WTC11 (cell line): ENCODE measurements at regions not wholly inside any gene's neighbourhood (a gene's known extent, or its start where the extent isn't known, plus 50 kb on each side); places are given as distances from the start of the nearest gene placed in this dataset.

Experiments used
- ATAC-seq: fragments of 200-7000 bp; cut with Tn5 transposase; 2 replicates; pipeline ENCODE4 v1.10.0; 2021; ENCODE audit warnings: mild to moderate bottlenecking, moderate library complexity
- CTCF ChIA-PET: fragments of 300-600 bp; sonication (Branson Sonifier 250); formaldehyde crosslinking; loops from one replicate; lab custom pipeline; 2021; ENCODE audit warnings: antibody characterized with exemption; lab: Charles Lee
- POLR2A ChIA-PET: fragments of 350-600 bp; sonication (Branson Sonifier 250); formaldehyde crosslinking; loops from one replicate; lab custom pipeline; 2021; ENCODE audit warnings: antibody characterized with exemption; lab: Charles Lee
- DNase-seq: peaks from one replicate; pipeline ENCODE4 v3.0.0; 2021; ENCODE audit warnings: low spot score
- H3K27ac Mint-ChIP-seq: 2 replicates; pipeline ENCODE4 v1.8.0; 2021; ENCODE audit warnings: mixed read lengths
- H3K27me3 Mint-ChIP-seq: 2 replicates; pipeline ENCODE4 v1.8.0; 2021; ENCODE audit warnings: low read depth, mild to moderate bottlenecking, moderate library complexity, mixed read lengths
- H3K36me3 Mint-ChIP-seq: 2 replicates; pipeline ENCODE4 v1.8.0; 2021; ENCODE audit warnings: mixed read lengths
- H3K4me1 Mint-ChIP-seq: 2 replicates; pipeline ENCODE4 v1.8.0; 2022; ENCODE audit warnings: mixed read lengths
- H3K4me3 Mint-ChIP-seq: 2 replicates; pipeline ENCODE4 v1.8.0; 2021; ENCODE audit warnings: mild to moderate bottlenecking, moderate library complexity, mixed read lengths
- H3K9me3 Mint-ChIP-seq: 2 replicates; pipeline ENCODE4 v1.8.0; 2021; ENCODE audit warnings: mixed read lengths
- ATF2 ChIP-seq: sonication (generic); formaldehyde crosslinking; IDR thresholded peaks from 2 replicates; pipeline ENCODE4 v1.8.1; 2022; ENCODE audit warnings: low read depth, missing genetic modification reagents, borderline replicate concordance
- ELF4 ChIP-seq: sonication (generic); formaldehyde crosslinking; IDR thresholded peaks from 2 replicates; pipeline ENCODE4 v1.8.1; 2022; ENCODE audit warnings: low read depth, mild to moderate bottlenecking, moderate library complexity, missing genetic modification reagents
- FOXP1 ChIP-seq: sonication (generic); formaldehyde crosslinking; IDR thresholded peaks from 2 replicates; pipeline ENCODE4 v1.8.0; 2022; ENCODE audit warnings: missing genetic modification reagents, mild to moderate bottlenecking, moderate library complexity, borderline replicate concordance
- GTF2I ChIP-seq: fragments of 250-450 bp; sonication (Bioruptor Pico); conservative IDR thresholded peaks from 2 replicates; pipeline ENCODE4 v1.4.0; 2021; ENCODE audit warnings: mild to moderate bottlenecking
- IRF1 ChIP-seq: sonication (generic); formaldehyde crosslinking; IDR thresholded peaks from 2 replicates; pipeline ENCODE4 v1.8.0; 2023; ENCODE audit warnings: missing genetic modification reagents
- KAT7 ChIP-seq: sonication (generic); formaldehyde crosslinking; IDR thresholded peaks from 2 replicates; pipeline ENCODE4 v1.8.1; 2023; ENCODE audit warnings: missing genetic modification reagents, mild to moderate bottlenecking, borderline replicate concordance
- MAX ChIP-seq: sonication (generic); formaldehyde crosslinking; IDR thresholded peaks from 2 replicates; pipeline ENCODE4 v1.8.0; 2022; ENCODE audit warnings: mild to moderate bottlenecking, missing genetic modification reagents
- MLX ChIP-seq: sonication (generic); formaldehyde crosslinking; IDR thresholded peaks from 2 replicates; pipeline ENCODE4 v1.8.1; 2023; ENCODE audit warnings: mild to moderate bottlenecking, missing genetic modification reagents, moderate library complexity
- NR2C2 ChIP-seq: sonication (generic); formaldehyde crosslinking; IDR thresholded peaks from 2 replicates; pipeline ENCODE4 v1.8.0; 2022; ENCODE audit warnings: mild to moderate bottlenecking, missing genetic modification reagents
- TCF7 ChIP-seq: sonication (generic); formaldehyde crosslinking; IDR thresholded peaks from 2 replicates; pipeline ENCODE4 v1.8.0; 2022; ENCODE audit warnings: mild to moderate bottlenecking, low read depth, missing genetic modification reagents, moderate library complexity
- TP53 ChIP-seq: sonication (generic); formaldehyde crosslinking; IDR thresholded peaks from 2 replicates; pipeline ENCODE4 v1.8.1; 2023; ENCODE audit warnings: mild to moderate bottlenecking, missing genetic modification reagents
- ZNF263 ChIP-seq: sonication (generic); formaldehyde crosslinking; IDR thresholded peaks from 2 replicates; pipeline ENCODE4 v1.8.1; 2022; ENCODE audit warnings: low read depth, mild to moderate bottlenecking, moderate library complexity, missing genetic modification reagents
- ZNF281 ChIP-seq: sonication (generic); formaldehyde crosslinking; IDR thresholded peaks from 2 replicates; pipeline ENCODE4 v1.8.0; 2023; ENCODE audit warnings: mild to moderate bottlenecking, missing genetic modification reagents
- ZNF317 ChIP-seq: sonication (generic); formaldehyde crosslinking; IDR thresholded peaks from 2 replicates; pipeline ENCODE4 v1.8.1; 2023; ENCODE audit warnings: low read depth, mild to moderate bottlenecking, moderate library complexity, missing genetic modification reagents, borderline replicate concordance
- ZNF423 ChIP-seq: fragments of 250-450 bp; sonication (Bioruptor Pico); IDR thresholded peaks from 2 replicates; pipeline ENCODE4 v2.1.2; 2022; ENCODE audit warnings: mild to moderate bottlenecking, moderate library complexity
- ZNF425 ChIP-seq: fragments of 250-450 bp; sonication (Bioruptor Pico); conservative IDR thresholded peaks from 2 replicates; pipeline ENCODE4 v1.9.0; 2021; ENCODE audit warnings: mild to moderate bottlenecking
- ZNF512 ChIP-seq: sonication (generic); formaldehyde crosslinking; IDR thresholded peaks from 2 replicates; pipeline ENCODE4 v1.8.1; 2022; ENCODE audit warnings: missing genetic modification reagents, borderline replicate concordance
- ZNF532 ChIP-seq: fragments of 250-450 bp; sonication (Bioruptor Pico); IDR thresholded peaks from 2 replicates; pipeline ENCODE4 v1.9.0; 2021; ENCODE audit warnings: mild to moderate bottlenecking, borderline replicate concordance
- TF ChIP-seq, protein P1 (sequence below): sonication (generic); formaldehyde crosslinking; IDR thresholded peaks from 2 replicates; pipeline ENCODE4 v1.8.1; 2022; ENCODE audit warnings: mild to moderate bottlenecking, moderate library complexity, missing genetic modification reagents
- TF ChIP-seq, protein P2 (sequence below): fragments of 250-450 bp; sonication (Bioruptor Pico); IDR thresholded peaks from 2 replicates; pipeline ENCODE4 v1.9.0; 2021; ENCODE audit warnings: mild to moderate bottlenecking

DNA sequence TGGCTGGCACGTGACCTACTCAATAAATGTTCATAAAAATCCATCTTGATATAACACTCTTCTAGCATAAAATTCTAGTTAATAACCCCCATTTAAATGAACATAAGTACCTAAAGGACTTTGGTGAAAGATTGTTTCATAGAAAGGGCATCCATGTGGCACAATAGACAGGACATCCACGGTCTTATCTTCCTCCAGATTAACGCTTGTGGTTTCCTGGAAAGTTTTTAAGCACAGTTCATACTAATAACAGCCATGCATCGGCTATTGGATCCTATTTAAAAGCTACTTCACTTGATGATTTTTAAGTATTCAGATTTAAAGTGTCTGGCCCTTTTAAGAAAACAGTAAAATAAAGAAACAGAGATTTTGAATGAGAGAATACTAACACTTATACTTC, 288.3 kb downstream of the AHR start:
- Mint-ChIP-seq H3K27ac (no peak overlapping the region), H3K27me3 (no peaks in the 10 kb centered on the region), H3K4me3 (no peak overlapping the region), H3K4me1 (no peaks in the 10 kb centered on the region), H3K9me3 (no peaks in the 10 kb centered on the region), H3K36me3 (no peaks in the 10 kb centered on the region)
- CTCF ChIA-PET: no interaction called here
- no peak for DNase-seq
- no peak for TF ChIP-seq ZNF512 (CRISPR knock-in tag)
- no peak for TF ChIP-seq ELF4 (CRISPR knock-in tag)
- TF ChIP-seq NR2C2 (CRISPR knock-in tag): no peak
- TF ChIP-seq, protein P1, sequence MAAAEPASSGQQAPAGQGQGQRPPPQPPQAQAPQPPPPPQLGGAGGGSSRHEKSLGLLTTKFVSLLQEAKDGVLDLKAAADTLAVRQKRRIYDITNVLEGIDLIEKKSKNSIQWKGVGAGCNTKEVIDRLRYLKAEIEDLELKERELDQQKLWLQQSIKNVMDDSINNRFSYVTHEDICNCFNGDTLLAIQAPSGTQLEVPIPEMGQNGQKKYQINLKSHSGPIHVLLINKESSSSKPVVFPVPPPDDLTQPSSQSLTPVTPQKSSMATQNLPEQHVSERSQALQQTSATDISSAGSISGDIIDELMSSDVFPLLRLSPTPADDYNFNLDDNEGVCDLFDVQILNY (CRISPR knock-in tag): no peak
- no peak for TF ChIP-seq GTF2I
- TF ChIP-seq IRF1 (CRISPR knock-in tag): no peak
- no peak for TF ChIP-seq MLX (CRISPR knock-in tag)
- no peak for TF ChIP-seq ZNF532
- TF ChIP-seq ZNF425 (CRISPR knock-in tag): no peak
- TF ChIP-seq ZNF317: no peak
- no peak for TF ChIP-seq FOXP1
- TF ChIP-seq, protein P2, sequence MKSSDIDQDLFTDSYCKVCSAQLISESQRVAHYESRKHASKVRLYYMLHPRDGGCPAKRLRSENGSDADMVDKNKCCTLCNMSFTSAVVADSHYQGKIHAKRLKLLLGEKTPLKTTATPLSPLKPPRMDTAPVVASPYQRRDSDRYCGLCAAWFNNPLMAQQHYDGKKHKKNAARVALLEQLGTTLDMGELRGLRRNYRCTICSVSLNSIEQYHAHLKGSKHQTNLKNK: no peak
- no peak for ATAC-seq
- POLR2A ChIA-PET: no interaction called here

- H3K27me3 Mint-ChIP-seq: no peaks in the 10 kb centered on the region
- H3K9me3 Mint-ChIP-seq: no peaks in the 10 kb centered on the region
- H3K4me3 Mint-ChIP-seq: no peak overlapping the region
- CTCF ChIA-PET: no interaction called here
- H3K36me3 Mint-ChIP-seq: no peaks in the 10 kb centered on the region
- POLR2A ChIA-PET: no interaction called here
- peaks cover 5% of the 10 kb centered on the region for H3K4me1 Mint-ChIP-seq
- H3K27ac Mint-ChIP-seq: no peak overlapping the region
- DNase-seq (no peak), ATAC-seq (no peak)
- TF ChIP-seq ATF2: no peak
- no peak for TF ChIP-seq ZNF281 (CRISPR knock-in tag)
- no peak for TF ChIP-seq KAT7 (CRISPR knock-in tag)
- TF ChIP-seq MAX (CRISPR knock-in tag): no peak
- TF ChIP-seq TP53 (CRISPR knock-in tag): no peak
- no peak for TF ChIP-seq ZNF263 (CRISPR knock-in tag)
- no peak for TF ChIP-seq ZNF423 (CRISPR knock-in tag)
- TF ChIP-seq TCF7 (CRISPR knock-in tag): no peak
These were observed 290.3 kb downstream of the AHR start for GRCh38 chr7:17588730-17589129.
